ENCODE measurements at regions not wholly inside any gene's neighbourhood (a gene's known extent, or its start where the extent isn't known, plus 50 kb on each side); places are given as distances from the start of the nearest gene placed in this dataset.

DNA sequence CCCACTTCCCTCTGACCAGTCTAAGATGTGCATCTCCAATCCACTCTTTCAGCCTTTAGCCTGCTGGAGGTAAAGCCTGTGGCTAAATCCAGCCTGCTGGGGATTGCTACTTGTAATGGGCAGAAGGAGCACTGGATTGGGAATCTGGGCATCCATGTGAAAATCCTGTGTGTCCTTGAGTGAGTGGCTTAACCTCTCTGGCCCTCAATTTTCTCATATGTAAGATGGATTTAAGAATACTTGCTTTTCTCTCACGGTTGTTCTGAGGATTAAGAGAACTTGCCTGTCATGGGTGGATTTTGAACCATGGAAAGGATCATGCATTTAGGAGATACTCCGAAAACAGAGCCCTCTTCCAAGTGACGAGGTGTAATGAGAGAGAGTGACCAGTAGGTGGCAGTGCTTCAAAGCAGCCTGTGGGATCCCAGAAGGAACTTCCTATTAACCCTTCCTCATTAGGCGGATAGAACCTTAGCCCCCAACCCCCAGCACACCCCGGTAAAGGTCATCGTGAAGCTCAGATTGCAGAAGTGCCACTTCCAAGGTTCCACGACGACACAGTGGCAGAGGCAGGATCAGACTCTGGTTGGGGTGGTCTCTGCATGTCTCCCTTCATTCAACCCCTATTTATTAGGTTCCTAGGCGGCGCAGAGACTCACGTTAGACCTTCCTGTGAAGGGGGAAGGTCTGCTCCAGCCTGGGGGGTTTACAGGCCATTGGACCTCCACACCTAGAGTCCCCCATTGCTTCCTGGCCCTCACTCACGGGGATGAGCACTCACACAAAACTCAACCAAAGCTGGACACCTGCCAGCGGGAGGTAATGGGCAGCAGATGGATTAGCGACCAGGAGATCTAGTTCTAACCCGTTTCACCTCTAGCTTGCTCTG is 68.7 kb upstream of the ZNF618 start:
- peak overlapping the region; percentile 6 for H3K9ac ChIP-seq (ENCODE audit: low read length)

DNA sequence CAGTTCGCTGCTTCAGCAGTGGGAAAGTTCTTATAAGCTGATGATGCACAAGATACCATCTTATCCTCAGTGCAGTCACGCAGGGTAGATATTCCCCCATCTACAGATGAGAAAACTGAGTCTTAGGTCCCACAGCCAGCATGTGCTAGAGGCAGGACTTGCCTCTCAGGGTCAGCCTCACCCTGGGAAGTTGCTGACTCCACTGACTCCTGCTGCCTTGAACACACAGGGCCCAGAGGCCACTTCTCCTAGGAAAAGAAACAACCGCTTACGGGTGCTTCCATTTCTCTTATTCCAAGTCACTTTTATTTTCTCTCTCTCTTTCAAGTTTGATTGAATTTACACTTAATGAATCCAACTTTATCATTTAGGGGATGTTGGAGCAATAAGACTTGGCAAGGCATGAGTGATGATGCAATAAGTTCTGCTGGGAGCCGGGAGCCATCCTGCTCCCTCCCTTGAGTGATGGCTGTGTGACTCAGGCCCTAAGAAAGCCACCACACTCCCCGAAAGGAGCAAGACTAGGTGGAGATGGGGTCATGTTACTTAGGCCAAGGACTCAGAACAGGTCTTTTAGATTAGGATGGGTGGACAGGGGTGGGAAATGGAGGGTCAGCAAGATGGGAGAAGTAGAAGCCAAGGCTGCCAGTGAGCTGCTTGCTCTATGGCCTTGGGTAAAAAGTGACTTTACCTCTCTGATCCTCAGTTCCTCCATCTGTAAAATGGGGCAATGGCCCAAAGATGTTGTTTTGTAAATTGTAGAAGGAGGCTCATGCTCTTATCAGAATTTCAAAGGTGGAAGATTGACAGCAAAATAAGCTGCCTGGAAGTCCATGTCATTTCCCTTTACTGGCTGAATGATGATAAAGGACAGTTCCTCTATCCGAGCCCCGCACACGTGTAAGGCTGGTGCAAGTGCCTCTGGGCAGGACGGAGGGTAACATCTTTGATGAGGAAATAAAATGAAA is 67.4 kb upstream of the ZNF618 start:
- no peaks in the 10 kb centered on the region for H3K27me3 ChIP-seq (ENCODE audit: control insufficient read depth, insufficient read depth, low read length)
- H3K36me3 ChIP-seq (ENCODE audit: control insufficient read depth, insufficient read depth, low read length), result no peaks in the 10 kb centered on the region
- H3K4me1 ChIP-seq (ENCODE audit: control insufficient read depth, insufficient read depth, low read length), result no peaks in the 10 kb centered on the region
- H3K4me3 ChIP-seq (ENCODE audit: low read length), result no peak overlapping the region
- H3K9ac ChIP-seq (ENCODE audit: low read length), result no peak overlapping the region
- H3K27ac ChIP-seq (ENCODE audit: low read depth, low read length), result no peak overlapping the region

More for the DNA sequence above, 68.7 kb upstream of the ZNF618 start:
- Histone ChIP-seq H3K27me3 (ENCODE audit: control insufficient read depth, insufficient read depth, low read length) (no peaks in the 10 kb centered on the region), H3K4me1 (ENCODE audit: control insufficient read depth, insufficient read depth, low read length) (no peaks in the 10 kb centered on the region), H3K27ac (ENCODE audit: low read depth, low read length) (no peak overlapping the region), H3K4me3 (ENCODE audit: low read length) (peak overlapping the region; percentile 38), H3K36me3 (ENCODE audit: control insufficient read depth, insufficient read depth, low read length) (no peaks in the 10 kb centered on the region)

DNA sequence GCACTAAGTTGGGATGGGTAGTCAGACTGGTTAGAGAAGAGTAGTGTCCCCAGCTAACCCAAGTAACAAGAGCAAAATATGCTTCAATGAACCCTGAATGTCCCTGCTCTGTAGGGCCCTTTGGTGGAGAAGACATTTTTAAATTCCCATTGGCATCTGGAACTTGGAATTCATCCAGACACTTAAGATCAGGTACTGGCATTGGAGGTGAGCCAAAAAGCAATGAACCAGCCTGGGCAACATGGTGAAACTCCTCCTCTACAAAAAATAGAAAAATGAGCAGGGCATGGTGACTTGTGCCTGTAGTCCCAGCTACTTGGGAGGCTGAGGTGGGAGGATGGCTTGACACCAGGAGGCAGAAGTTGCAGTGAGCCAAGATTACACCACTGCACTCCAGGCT is 58.9 kb upstream of the ZNF618 start:
- Histone ChIP-seq H3K27ac (ENCODE audit: low read depth, low read length) (no peak overlapping the region), H3K27me3 (ENCODE audit: control insufficient read depth, insufficient read depth, low read length) (no peaks in the 10 kb centered on the region), H3K36me3 (ENCODE audit: control insufficient read depth, insufficient read depth, low read length) (no peaks in the 10 kb centered on the region)

GRCh38 chr9:113818391-113818790 is 57.7 kb upstream of the ZNF618 start:
- H3K4me3 ChIP-seq (ENCODE audit: low read length), result no peak overlapping the region
- no peak overlapping the region for H3K9ac ChIP-seq (ENCODE audit: low read length)

More for the DNA sequence above, 58.9 kb upstream of the ZNF618 start:
- no peak overlapping the region for H3K9ac ChIP-seq (ENCODE audit: low read length)
- no peaks in the 10 kb centered on the region for H3K4me1 ChIP-seq (ENCODE audit: control insufficient read depth, insufficient read depth, low read length)
- H3K4me3 ChIP-seq (ENCODE audit: low read length), result no peak overlapping the region

GRCh38 chr9:113822315-113822714 is 53.8 kb upstream of the ZNF618 start:
- Histone ChIP-seq H3K9ac (ENCODE audit: low read length) (no peak overlapping the region), H3K4me3 (ENCODE audit: low read length) (no peak overlapping the region), H3K36me3 (ENCODE audit: control insufficient read depth, insufficient read depth, low read length) (no peaks in the 10 kb centered on the region), H3K27me3 (ENCODE audit: control insufficient read depth, insufficient read depth, low read length) (no peaks in the 10 kb centered on the region), H3K27ac (ENCODE audit: low read depth, low read length) (no peak overlapping the region), H3K4me1 (ENCODE audit: control insufficient read depth, insufficient read depth, low read length) (no peaks in the 10 kb centered on the region)

More at GRCh38 chr9:113818391-113818790, 57.7 kb upstream of the ZNF618 start:
- Histone ChIP-seq H3K27me3 (ENCODE audit: control insufficient read depth, insufficient read depth, low read length) (no peaks in the 10 kb centered on the region), H3K4me1 (ENCODE audit: control insufficient read depth, insufficient read depth, low read length) (no peaks in the 10 kb centered on the region), H3K36me3 (ENCODE audit: control insufficient read depth, insufficient read depth, low read length) (no peaks in the 10 kb centered on the region), H3K27ac (ENCODE audit: low read depth, low read length) (no peak overlapping the region)

DNA sequence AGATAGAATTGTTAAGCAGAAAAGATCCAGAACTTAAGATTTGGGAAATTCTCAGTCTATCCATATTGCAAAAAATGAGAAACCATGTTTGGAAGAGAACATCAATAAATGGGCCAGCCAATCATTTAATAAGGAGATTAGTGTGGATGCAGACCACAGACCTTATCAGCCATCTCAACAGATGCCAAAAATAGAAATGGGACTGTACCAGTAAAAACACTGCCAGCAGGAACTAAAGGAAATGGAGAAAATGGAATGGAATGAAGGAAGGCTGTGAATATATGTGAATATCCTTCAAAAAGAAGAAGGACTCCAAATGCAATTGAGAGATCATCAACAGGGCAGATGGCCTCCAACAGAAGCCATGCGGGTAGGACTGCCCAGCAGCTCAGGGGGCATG is 52.7 kb upstream of the ZNF618 start:
- no peak overlapping the region for H3K27ac ChIP-seq (ENCODE audit: low read depth, low read length)
- H3K27me3 ChIP-seq (ENCODE audit: control insufficient read depth, insufficient read depth, low read length), result no peaks in the 10 kb centered on the region
- H3K36me3 ChIP-seq (ENCODE audit: control insufficient read depth, insufficient read depth, low read length), result no peaks in the 10 kb centered on the region
- no peaks in the 10 kb centered on the region for H3K4me1 ChIP-seq (ENCODE audit: control insufficient read depth, insufficient read depth, low read length)
- no peak overlapping the region for H3K4me3 ChIP-seq (ENCODE audit: low read length)
- no peak overlapping the region for H3K9ac ChIP-seq (ENCODE audit: low read length)

Measured in rectal smooth muscle tissue (tissue), 1 donor.